Skeletal muscle tissue (tissue), 3 donors: ENCODE measurements at regions not wholly inside any gene's neighbourhood (a gene's known extent, or its start where the extent isn't known, plus 50 kb on each side); places are given as distances from the start of the nearest gene placed in this dataset.

ENCODE experiments used
- H3K27ac ChIP-seq: one replicate; pipeline ENCODE4 v1.7.0; 2013; ENCODE audit warnings: mild to moderate bottlenecking, low read depth, low read length, inconsistent platforms
- H3K27me3 ChIP-seq, 3 donors: one replicate each; pipeline ENCODE4 v1.7.0; 2013; ENCODE audit warnings: low read length in 3 of 3; ENCODE audit not compliant: control insufficient read depth in 3 of 3, insufficient read depth in 3 of 3
- H3K36me3 ChIP-seq, 3 donors: one replicate each; pipeline ENCODE4 v1.7.0; 2013; ENCODE audit warnings: low read length in 3 of 3; ENCODE audit not compliant: control insufficient read depth in 3 of 3, insufficient read depth in 3 of 3
- H3K4me1 ChIP-seq, 3 donors: one replicate each; pipeline ENCODE4 v1.7.0; 2013; ENCODE audit warnings: low read length in 3 of 3, mild to moderate bottlenecking in 3 of 3; ENCODE audit not compliant: control insufficient read depth in 3 of 3, insufficient read depth in 3 of 3
- H3K4me3 ChIP-seq, 3 donors: one replicate each; pipeline ENCODE4 v1.7.0; 2013; ENCODE audit warnings: low read length in 3 of 3
- H3K9ac ChIP-seq, 3 donors: one replicate each; pipeline ENCODE4 v1.7.0; 2013; ENCODE audit warnings: low read length in 3 of 3, mild to moderate bottlenecking in 3 of 3, moderate library complexity in 2 of 3, low read depth in 1 of 3
- H3K9me3 ChIP-seq, 3 donors: one replicate each; pipeline ENCODE4 v1.7.0; 2013; ENCODE audit warnings: low read length in 3 of 3; ENCODE audit not compliant: control insufficient read depth in 3 of 3
- donor health status: Osteomylitis.

GRCh38 chr5:142391058-142391845, 66.4 kb upstream of the SPRY4 start:
- no peaks in the 10 kb centered on the region for H3K27me3 ChIP-seq
- no peak overlapping the region for H3K9ac ChIP-seq
- no peak overlapping the region for H3K4me3 ChIP-seq
- peaks cover 7 to 18% (median 14%) of the 10 kb centered on the region in 3 donors for H3K4me1 ChIP-seq
- H3K9me3 ChIP-seq: peaks cover 0 to 3% (median 2%) of the 10 kb centered on the region in 3 donors
- H3K27ac ChIP-seq: no peak overlapping the region
- no peaks in the 10 kb centered on the region for H3K36me3 ChIP-seq

- Histone ChIP-seq H3K9ac (peak overlapping the region in 1 of 3 donors; percentile 25), H3K4me3 (no peak overlapping the region), H3K9me3 (no peaks in the 10 kb centered on the region), H3K36me3 (no peaks in the 10 kb centered on the region), H3K27me3 (no peaks in the 10 kb centered on the region), H3K27ac (peak overlapping the region; percentile 30), H3K4me1 (peaks cover 7 to 18% (median 14%) of the 10 kb centered on the region in 3 donors)
Observed at GRCh38 chr5:142390334-142390733, 65.5 kb upstream of the SPRY4 start.

- Histone ChIP-seq H3K36me3 (no peaks in the 10 kb centered on the region), H3K4me1 (peaks cover 7 to 18% (median 14%) of the 10 kb centered on the region in 3 donors), H3K9me3 (no peaks in the 10 kb centered on the region), H3K9ac (no peak overlapping the region), H3K27ac (no peak overlapping the region), H3K27me3 (no peaks in the 10 kb centered on the region), H3K4me3 (no peak overlapping the region)
Observed at GRCh38 chr5:142388696-142389095, 63.9 kb upstream of the SPRY4 start.

- no peak overlapping the region for H3K9ac ChIP-seq
Observed at GRCh38 chr5:142387024-142387682, 62.3 kb upstream of the SPRY4 start.

GRCh38 chr5:142386137-142387023, 61.6 kb upstream of the SPRY4 start:
- Histone ChIP-seq H3K36me3 (no peaks in the 10 kb centered on the region), H3K27me3 (no peaks in the 10 kb centered on the region), H3K27ac (no peak overlapping the region), H3K9ac (no peak overlapping the region), H3K4me1 (peaks cover 7 to 17% (median 11%) of the 10 kb centered on the region in 3 donors), H3K9me3 (no peaks in the 10 kb centered on the region), H3K4me3 (no peak overlapping the region)

More at GRCh38 chr5:142387024-142387682, 62.3 kb upstream of the SPRY4 start:
- peaks cover 7 to 18% (median 14%) of the 10 kb centered on the region in 3 donors for H3K4me1 ChIP-seq
- H3K4me3 ChIP-seq: no peak overlapping the region
- no peaks in the 10 kb centered on the region for H3K36me3 ChIP-seq
- H3K27ac ChIP-seq: no peak overlapping the region
- H3K9me3 ChIP-seq: no peaks in the 10 kb centered on the region
- H3K27me3 ChIP-seq: no peaks in the 10 kb centered on the region

GRCh38 chr5:142385194-142385593, 60.4 kb upstream of the SPRY4 start:
- Histone ChIP-seq H3K9ac (no peak overlapping the region), H3K9me3 (no peaks in the 10 kb centered on the region), H3K27me3 (no peaks in the 10 kb centered on the region), H3K4me3 (no peak overlapping the region), H3K27ac (no peak overlapping the region), H3K36me3 (no peaks in the 10 kb centered on the region), H3K4me1 (peaks cover 3 to 9% (median 6%) of the 10 kb centered on the region in 3 donors)

GRCh38 chr5:142384014-142384413, 59.2 kb upstream of the SPRY4 start:
- Histone ChIP-seq H3K4me1 (no peaks in the 10 kb centered on the region), H3K4me3 (no peak overlapping the region), H3K9me3 (no peaks in the 10 kb centered on the region), H3K27me3 (no peaks in the 10 kb centered on the region), H3K36me3 (no peaks in the 10 kb centered on the region), H3K27ac (no peak overlapping the region), H3K9ac (no peak overlapping the region)

- H3K4me3 ChIP-seq: no peak overlapping the region
- no peaks in the 10 kb centered on the region for H3K27me3 ChIP-seq
- no peak overlapping the region for H3K27ac ChIP-seq
- no peaks in the 10 kb centered on the region for H3K4me1 ChIP-seq
- no peaks in the 10 kb centered on the region for H3K36me3 ChIP-seq
- no peaks in the 10 kb centered on the region for H3K9me3 ChIP-seq
- H3K9ac ChIP-seq: no peak overlapping the region
Observed at GRCh38 chr5:142382186-142382585, 57.4 kb upstream of the SPRY4 start.

GRCh38 chr5:142378737-142379634, 54.2 kb upstream of the SPRY4 start:
- Histone ChIP-seq H3K9me3 (no peaks in the 10 kb centered on the region), H3K27me3 (no peaks in the 10 kb centered on the region), H3K27ac (no peak overlapping the region), H3K4me3 (no peak overlapping the region), H3K9ac (no peak overlapping the region), H3K4me1 (no peaks in the 10 kb centered on the region), H3K36me3 (no peaks in the 10 kb centered on the region)
